SH-SY5Y (cell line): ENCODE measurements at regions not wholly inside any gene's neighbourhood (a gene's known extent, or its start where the extent isn't known, plus 50 kb on each side); places are given as distances from the start of the nearest gene placed in this dataset.

Experiments used
- GATA2 ChIP-seq: IDR thresholded peaks from 2 replicates; pipeline ENCODE4 v1.6.1; 2011; ENCODE audit warnings: mild to moderate bottlenecking, low read depth, low read length
- GATA3 ChIP-seq: IDR thresholded peaks from 2 replicates; pipeline ENCODE4 v1.6.1; 2011; ENCODE audit warnings: low read depth, mild to moderate bottlenecking, low read length, moderate library complexity

- TF ChIP-seq GATA3: no peak
- TF ChIP-seq GATA2: no peak
Measured at GRCh38 chr1:98294127-98294526, 367.4 kb upstream of the SNX7 start.

GRCh38 chr1:98292994-98293393, 368.5 kb upstream of the SNX7 start:
- TF ChIP-seq GATA2 (no peak), GATA3 (no peak)

GRCh38 chr1:98289311-98289710, 368.5 kb upstream of the DPYD start:
- TF ChIP-seq GATA3 (no peak), GATA2 (no peak)

- no peak for TF ChIP-seq GATA2
- no peak for TF ChIP-seq GATA3
Measured at GRCh38 chr1:98288494-98288893, 367.7 kb upstream of the DPYD start.

GRCh38 chr1:98287626-98288025, 366.8 kb upstream of the DPYD start:
- TF ChIP-seq GATA3 (no peak), GATA2 (no peak)

- TF ChIP-seq GATA3 (no peak), GATA2 (no peak)
Measured at GRCh38 chr1:98286656-98287055, 365.8 kb upstream of the DPYD start.

GRCh38 chr1:98280049-98280448, 359.2 kb upstream of the DPYD start:
- no peak for TF ChIP-seq GATA3
- TF ChIP-seq GATA2: no peak

GRCh38 chr1:98278055-98278454, 357.2 kb upstream of the DPYD start:
- TF ChIP-seq GATA3: no peak
- no peak for TF ChIP-seq GATA2

GRCh38 chr1:98277118-98277517, 356.3 kb upstream of the DPYD start:
- TF ChIP-seq GATA3 (no peak), GATA2 (no peak)

GRCh38 chr1:98276514-98276913, 355.7 kb upstream of the DPYD start:
- TF ChIP-seq GATA2 (no peak), GATA3 (no peak)

GRCh38 chr1:98268316-98268715, 347.5 kb upstream of the DPYD start:
- TF ChIP-seq GATA2: no peak
- TF ChIP-seq GATA3: no peak

GRCh38 chr1:98267423-98267822, 346.6 kb upstream of the DPYD start:
- TF ChIP-seq GATA2 (no peak), GATA3 (no peak)

GRCh38 chr1:98264727-98265126, 343.9 kb upstream of the DPYD start:
- no peak for TF ChIP-seq GATA2
- TF ChIP-seq GATA3: no peak

- TF ChIP-seq GATA2: no peak
Measured at GRCh38 chr1:98260839-98261238, 340.0 kb upstream of the DPYD start.

- TF ChIP-seq GATA2: no peak
- no peak for TF ChIP-seq GATA3
Measured at GRCh38 chr1:98260412-98260811, 339.6 kb upstream of the DPYD start.

- no peak for TF ChIP-seq GATA2
- no peak for TF ChIP-seq GATA3
Measured at GRCh38 chr1:98256700-98257099, 335.9 kb upstream of the DPYD start.

- TF ChIP-seq GATA2 (no peak), GATA3 (no peak)
Measured at GRCh38 chr1:98253145-98253544, 332.3 kb upstream of the DPYD start.

GRCh38 chr1:98251497-98251896, 330.7 kb upstream of the DPYD start:
- TF ChIP-seq GATA2 (no peak), GATA3 (no peak)
